ENCODE measurements at regions not wholly inside any gene's neighbourhood (a gene's known extent, or its start where the extent isn't known, plus 50 kb on each side); places are given as distances from the start of the nearest gene placed in this dataset. TPM values are rescaled to one million over a fixed set of nuclear protein-coding genes. Genes with fewer than 3 reads are reported as not detected.

- intact Hi-C loops (cut with DNase I, micrococcal nuclease) = no loop called here
- no peak overlapping the region for H3K4me3 ChIP-seq
- no peaks in the 10 kb centered on the region for H3K4me1 ChIP-seq (ENCODE audit: low read depth)
- DNase-seq (no peak), ATAC-seq (no peak)
- no peak for TF ChIP-seq CTCF (IDR thresholded peaks at IDR 0.05)
- H3K36me3 ChIP-seq (ENCODE audit: low read depth) = no peaks in the 10 kb centered on the region
- no peaks in the 10 kb centered on the region for H3K9me3 ChIP-seq
Observed at GRCh38 chr5:143453720-143454119, 50.2 kb upstream of the NR3C1 start.

Small RNAs in the stretch of these regions (microRNA-seq; reads per million reads assigned to microRNA genes)
- gene MIR5197 = not detected
